T1000 (cell line): ENCODE measurements at regions not wholly inside any gene's neighbourhood (a gene's known extent, or its start where the extent isn't known, plus 50 kb on each side); places are given as distances from the start of the nearest gene placed in this dataset.
"Not testable (repeated sequence)": the region's sequence is repeated elsewhere in the genome, so short reads cannot be mapped to it uniquely, and the experiment has no call there.

ENCODE experiments used
- DNase-seq: peaks from one replicate; lab custom pipeline; 2025; ENCODE audit warnings: mixed read lengths; lab: John Stamatoyannopoulos, UW

DNA sequence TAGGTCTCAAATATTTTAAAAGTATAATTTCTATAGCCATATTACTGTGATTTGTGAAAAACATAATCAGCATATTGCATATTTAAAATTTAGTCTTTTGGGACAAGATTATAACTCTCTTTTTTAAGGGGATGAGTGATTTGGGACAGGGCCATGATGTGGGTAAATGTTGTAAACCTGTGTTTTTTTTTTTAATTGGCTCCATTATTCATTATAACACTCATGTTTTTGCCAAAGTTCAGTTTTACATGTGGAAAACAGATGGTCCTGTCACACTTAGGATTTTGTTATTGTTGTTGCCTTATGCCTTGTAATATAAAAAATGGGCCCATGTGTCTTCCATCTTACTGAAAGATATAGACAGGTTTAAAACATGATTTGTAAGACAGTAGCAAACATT lies 1413.5 kb upstream of the RAG2 start:
- DNase-seq, result no peak

DNA sequence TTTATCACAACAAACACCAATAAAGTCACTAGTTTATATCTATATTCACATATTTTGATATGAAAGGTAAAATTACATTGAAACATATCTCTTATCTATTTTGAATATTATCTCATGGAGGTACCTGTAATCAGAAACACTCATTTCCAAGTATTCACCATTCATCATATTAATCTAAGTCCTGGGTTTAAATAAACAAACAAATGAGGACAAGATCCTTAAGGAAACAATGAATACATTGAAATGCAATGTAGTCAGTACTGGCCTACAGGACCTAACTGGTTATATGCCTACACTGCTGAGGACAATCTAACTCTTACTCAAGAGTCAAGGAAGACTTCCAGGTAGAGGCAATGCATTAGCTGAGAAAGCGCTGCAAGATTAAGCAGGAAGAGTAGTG lies 1411.9 kb upstream of the RAG2 start:
- DNase-seq, result no peak

DNA sequence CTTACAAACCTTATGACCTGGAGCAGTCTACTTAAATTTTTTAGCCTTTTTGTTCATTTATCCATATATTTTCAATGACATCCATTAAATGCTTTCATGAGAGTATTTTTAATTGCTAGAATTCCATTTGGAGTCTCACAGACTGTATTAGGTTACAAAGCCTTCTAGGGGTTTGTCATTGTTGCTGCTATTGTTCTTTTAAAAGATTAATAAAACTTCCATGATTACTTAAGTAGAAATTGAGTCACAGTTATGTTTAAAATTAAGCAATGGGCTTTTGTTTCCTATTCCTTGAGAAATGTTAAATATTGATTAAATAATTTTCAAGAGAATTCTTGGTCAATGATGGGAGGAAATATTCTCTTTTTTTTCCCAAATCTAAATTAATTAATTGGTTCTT lies 1408.4 kb upstream of the RAG2 start:
- no peak for DNase-seq

DNA sequence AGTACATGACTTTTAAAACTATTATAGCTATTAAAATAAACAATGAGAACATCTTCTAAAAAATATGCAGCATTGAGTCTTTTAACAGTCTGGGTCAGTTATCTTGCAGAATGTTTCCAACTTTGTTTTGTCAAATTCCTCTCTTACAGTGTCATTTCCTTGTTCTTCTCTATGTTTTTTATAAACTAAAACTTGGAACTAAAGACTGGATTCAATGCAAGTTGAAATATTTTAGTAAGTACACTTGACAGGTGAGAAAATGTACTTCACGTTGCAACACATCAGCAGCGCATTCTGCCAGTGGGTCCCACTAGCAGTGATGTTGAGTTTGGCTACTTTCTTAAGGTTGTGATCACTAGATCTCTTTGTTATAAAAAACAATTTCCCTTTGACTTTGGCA lies 1407.6 kb upstream of the RAG2 start:
- no peak for DNase-seq

DNA sequence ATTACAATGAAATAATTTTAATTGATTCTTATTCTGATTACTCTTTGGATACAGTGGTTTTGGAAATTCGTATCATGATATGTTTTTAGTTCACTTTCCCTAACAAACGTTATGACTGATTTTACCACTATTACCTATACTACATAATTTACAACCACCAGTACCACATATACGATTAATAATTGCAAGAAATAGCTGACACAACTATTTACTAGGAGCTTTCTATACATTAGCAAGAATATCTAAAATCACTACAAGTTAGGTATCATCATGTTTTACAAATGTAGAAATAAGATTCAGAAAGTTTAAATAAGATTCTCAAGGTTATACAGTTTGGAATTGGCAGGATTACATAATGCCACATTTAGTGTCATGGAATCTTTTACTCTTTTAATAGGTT lies 1401.1 kb upstream of the RAG2 start:
- no peak for DNase-seq

DNA sequence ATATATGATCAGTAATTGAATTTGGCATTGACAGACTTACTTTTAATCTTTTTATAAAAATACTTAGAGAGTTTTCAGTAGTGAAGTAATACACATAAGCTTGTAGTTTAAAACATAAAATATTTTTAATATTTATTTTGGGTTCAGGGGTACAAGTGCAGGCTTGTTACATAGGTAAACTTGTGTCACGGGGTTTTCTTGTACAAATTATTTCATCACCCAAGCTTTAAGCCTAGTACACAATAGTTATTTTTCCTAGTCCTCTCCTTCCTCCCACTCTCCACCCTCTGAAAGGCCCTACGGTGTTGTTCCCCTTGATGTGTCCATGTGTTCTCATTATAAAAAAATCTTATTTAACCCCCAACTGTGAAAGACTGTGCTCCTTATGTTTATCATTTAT lies 1397.8 kb upstream of the RAG2 start:
- DNase-seq, result no peak

DNA sequence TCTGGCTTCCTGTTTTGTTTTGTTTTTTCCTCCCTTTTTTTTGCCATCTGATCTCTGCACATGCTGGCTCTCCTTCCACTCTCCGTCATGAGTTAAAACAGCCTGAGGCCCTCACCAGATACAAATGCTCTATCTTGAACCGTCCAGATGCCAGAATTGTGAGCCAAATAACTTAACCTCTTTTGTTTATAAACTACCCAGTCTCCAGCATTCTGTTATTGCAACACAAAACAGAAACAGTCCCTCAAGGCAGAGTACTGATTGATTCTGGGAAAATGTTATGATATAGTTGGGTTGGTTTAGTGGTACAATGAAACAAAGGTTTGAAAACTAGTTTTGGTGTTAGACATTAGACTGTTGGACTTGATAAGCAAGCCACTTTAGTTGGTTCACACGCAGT lies 1390.0 kb upstream of the RAG2 start:
- DNase-seq, result no peak

DNA sequence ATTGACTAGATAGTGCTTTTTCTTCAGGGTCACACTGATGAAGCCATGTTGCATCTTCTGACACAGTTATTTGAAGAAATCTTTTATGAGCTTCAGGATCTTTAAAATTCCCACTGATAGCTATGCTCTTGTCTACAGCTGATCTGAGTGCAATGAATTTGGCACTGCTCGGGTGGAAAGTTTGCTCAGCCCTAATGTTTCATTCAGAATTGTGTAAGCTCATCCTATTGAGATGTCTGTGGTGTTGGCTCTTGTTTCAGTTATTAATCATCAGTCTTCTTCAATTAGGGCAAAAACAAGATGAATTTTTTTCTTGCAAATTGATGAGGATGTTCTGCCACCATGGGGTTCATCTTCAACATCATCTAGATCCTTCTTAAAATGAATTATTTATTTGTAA lies 1387.0 kb upstream of the RAG2 start:
- no peak for DNase-seq

DNA sequence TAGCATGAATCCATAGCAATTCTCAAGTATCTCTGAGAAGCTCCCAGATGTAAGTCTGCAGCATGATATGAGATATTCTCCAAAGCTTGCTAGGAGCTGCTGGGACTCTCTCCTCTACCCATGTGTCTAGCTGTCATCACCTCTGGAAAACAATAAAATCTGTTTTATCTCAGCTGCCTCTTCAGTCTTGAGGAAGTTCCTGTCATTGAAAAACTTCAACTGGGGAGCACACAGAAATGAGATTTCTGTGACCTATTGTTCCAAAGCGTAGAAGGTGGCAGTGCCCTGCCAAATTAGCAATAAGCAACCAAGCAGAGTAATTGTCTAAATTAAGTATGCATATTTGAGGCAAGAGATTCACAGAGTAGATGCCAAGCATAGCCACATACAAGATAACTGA lies 1380.6 kb upstream of the RAG2 start:
- DNase-seq, result no peak

DNA sequence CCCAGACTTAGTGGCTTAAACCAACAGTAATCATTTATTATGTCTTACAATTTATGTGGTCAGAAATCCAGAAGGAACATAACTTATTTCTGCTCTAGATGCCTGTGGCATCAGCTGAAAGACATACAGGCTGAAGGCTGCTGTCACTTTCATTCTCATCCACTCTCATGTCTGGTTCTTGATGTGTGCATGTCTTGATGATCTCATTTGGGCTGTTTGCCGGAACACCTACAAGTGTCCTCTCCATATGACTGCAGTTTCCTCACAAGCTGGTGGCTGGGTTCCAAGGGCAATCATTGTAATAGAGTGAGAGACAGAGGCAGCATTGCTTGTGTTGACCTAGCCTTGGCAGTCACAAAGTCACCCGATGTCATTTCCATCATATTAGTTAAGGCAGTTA lies 1375.9 kb upstream of the RAG2 start:
- DNase-seq, result no peak

DNA sequence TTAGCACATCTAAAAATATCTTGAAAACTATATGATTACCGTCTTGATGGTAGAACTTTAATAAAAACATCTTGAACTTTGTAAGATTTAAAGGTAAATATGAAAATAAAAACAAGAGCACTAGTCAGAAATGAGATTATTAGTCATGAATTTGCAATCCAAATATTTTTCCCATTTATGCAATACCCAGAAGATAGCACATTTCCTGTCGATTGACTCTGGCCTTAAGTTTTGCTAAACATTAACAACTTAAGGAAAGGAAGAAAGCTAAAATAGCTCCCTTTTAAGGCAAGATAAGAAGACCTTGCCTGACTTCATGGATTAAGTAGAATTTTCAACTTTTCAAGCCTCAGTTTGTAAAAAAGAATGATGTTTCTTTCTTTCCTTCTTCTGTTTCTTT lies 1374.7 kb upstream of the RAG2 start:
- no peak for DNase-seq

DNA sequence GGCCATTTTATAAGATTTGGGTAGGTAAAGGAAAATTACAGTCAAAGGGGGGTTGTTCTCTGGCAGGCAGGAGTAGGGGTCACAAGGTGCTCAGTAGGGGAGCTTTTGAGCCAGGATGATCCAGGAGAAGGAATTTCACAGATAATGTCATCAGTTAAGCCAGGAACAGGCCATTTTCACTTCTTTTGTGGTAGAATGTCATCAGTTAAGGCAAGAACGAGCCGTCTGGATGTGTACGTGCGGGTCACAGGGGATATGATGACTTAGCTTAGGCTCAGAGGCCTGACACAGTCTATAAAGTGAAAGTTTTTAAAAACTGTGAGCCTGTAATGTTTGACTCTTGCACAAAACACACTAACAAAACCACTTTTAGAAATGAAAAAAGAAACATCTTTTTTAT lies 1371.3 kb upstream of the RAG2 start:
- not testable (repeated sequence) for DNase-seq

DNA sequence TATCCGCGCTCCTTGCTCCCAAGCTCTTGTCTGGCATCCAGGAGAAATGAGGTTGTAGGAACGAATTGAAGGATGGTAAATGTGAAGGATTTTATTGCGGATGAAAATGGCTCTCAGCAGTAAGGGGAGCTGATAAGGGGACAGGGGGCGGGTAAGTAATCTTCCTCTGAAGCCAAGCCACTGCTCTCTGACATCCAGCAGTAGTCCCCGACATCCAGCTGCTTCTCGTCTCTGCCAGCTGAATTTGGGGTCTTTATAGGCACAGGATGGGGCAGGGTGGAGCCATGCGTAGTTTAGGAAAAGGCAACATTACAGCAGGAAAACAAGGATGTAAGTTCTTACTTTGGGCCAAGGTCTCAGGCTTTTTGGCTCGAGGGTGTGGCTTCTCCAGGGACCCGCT lies 1370.1 kb upstream of the RAG2 start:
- no peak for DNase-seq

DNA sequence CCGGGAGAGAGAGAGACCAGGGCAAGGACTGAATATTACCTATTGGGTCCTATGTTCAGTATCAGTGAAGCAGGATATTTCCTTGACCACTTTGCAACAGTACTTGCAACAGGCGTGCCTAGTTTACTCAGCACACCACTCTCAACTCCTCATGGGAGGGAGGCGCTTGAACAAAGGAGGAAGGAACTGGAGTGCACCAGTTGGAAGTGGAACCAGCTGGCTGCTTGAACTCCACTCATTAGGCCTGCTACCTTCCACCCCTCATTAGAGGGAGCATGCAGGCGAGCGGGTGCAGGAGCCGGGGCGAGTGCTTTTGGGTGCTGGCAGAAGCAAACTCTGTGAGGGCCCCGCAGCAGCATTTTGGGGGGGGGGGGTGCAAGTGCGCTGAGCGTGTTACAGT lies 1369.6 kb upstream of the RAG2 start:
- no peak for DNase-seq

DNA sequence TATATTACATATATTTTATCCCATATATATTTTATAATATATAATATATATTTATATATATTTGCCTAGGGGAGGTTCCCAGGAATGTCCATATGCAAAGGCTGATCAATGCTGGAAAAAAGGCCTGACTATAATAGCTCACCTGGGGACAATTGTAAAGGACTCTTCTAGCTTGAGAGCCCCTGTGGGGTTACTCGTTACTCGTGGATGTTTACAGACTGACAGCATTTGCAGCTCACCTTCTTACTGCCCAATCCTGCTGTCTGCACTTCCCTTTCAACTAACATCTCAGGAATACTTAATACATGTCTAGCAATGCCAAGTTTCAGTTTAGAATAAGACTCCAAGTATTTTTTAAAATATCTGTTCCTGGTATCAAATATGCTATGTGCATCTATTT lies 1365.4 kb upstream of the RAG2 start:
- no peak for DNase-seq

DNA sequence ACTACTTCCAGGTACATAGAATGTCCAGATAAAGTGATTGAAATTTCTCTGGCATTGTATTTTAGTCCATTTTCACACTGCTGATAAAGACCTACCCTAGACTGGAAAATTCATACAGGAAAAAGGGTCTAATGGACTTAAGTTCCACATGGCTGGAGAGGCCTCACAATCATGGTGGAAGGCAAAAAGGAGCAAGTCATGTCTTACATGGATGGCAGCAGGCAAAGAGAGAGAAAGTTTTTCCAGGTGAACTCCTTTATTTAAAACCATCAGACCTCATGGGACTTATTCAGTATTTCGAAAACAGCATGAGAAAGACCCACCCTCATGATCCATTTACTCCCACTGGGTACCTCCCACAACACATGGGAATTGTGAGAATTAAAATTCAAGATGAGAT lies 1359.7 kb upstream of the RAG2 start:
- no peak for DNase-seq

DNA sequence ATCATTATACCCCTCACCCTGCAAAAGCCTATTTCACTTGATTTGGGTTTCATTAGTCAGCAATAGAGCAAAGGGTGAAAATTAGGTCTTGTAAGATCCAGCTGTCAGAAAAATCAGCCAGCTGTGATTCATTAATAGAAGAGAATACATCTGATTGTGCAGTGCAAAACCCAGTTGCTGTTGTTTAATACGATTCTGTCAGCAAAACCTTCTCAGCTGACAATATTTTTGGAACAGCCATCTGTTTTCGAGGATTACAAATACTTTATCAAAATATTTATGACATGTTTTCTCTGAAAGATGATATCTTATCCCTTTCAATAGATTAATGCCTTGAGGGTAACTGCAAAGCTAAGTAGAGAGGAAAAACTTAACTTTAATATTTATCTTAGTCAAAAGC lies 1354.0 kb upstream of the RAG2 start:
- DNase-seq, result no peak

DNA sequence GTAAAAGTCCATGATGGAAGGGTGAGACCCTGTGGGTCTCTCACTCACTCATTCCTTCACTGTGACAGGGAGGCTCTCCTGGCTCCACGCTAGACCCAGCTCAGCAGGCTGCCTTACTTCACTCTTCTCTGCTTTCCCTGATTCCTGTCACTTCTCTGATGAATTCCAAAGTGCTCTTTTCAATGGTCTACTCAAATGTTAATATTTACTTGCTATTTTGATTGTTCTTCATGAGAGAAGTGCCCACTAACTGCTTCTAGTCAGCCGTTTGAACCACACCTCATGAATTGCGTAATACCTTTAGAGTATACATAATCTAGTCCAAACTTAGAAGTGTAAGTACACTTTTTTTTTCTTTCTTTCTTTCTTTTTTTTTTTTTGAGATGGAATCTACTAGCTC lies 1350.2 kb upstream of the RAG2 start:
- no peak for DNase-seq

DNA sequence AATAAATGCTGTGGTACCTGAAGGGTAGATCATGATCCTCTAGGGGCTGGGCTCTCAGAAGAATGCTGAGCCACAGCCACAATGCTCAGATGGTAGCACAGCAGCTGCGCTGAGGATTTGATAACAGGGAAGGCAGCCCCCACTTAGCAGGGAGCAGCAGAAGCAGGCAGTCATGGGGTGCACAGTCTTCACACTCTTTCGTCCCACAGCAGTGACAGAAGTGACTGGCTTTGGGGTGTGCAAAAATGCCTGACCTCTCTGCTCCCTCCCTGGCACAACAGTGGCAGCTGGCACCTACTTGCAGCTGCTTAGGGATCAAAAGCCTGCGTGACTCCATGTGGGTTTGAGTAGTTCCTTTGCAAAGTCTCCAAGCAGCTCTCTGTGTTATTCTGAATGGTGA lies 1349.8 kb upstream of the RAG2 start:
- no peak for DNase-seq

DNA sequence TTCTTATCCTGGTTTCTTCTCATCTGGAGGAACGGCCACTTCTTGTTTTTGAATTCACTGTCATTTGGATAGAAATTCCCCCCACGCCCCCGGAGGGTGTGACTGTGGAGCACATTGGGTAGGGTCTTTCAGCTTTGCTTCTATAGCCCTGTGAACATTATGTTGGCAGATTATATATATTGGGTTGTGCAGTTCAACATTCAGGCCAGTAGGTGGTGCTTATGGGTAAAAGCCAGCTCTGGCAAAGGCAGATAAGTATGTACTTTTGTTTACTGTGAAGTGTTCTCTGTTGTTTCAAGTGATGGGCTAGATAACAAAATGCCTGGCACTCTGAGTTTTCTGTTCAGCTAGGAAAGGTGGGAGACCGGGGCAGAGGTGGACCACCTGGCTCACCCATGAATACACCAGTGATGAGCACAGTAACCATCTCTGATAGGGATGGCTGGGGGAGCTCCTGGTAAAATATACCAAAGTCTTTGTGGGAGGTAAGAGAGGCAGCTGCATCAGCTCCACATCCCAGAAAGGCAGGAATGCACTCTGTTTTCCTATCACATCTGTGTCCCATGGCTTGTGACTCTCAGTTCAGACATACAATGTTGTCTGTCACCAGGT lies 1348.2 kb upstream of the RAG2 start:
- no peak for DNase-seq

DNA sequence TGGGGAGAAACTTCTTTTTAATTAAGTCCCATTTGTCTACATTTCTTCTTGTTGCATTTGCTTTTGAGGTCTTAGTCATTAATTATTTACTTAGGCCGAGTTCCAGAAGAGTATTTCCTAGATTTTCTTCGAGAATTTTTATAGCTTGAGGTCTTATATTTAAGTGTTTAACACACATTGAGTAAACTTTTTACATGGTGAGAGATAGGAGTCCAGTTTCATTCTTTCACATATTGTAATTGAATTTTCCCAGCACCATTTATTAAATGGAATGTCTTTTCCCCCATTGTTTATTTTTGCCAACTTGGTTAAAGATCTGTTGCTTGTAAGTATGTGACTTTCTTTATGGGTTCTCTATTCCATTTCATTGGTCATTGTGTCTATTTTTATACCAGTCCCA lies 1344.0 kb upstream of the RAG2 start:
- DNase-seq, result no peak

DNA sequence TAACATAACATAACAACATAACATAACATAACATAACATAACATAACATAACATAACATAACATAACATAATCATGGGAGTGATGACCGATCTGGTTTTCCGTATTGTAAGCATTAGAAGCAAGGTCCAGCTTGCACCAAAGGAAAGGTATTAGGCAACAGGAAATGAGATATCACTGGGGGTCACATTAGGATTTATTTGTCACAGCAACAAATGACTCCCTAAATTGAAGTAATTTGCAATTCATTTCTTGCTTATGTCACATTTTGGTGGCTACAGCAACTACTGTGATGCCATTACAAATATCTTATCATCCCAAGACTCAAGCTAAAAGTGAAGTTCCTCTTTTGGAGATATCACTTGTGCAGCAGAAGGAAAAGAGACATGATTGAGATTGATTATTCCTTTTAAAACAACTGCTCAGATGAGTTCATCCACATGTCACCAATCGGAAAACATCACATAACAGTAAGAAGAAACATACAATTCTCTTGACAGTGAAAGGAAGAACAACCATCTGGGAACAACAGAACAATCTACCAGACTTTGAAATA lies 1331.1 kb upstream of the RAG2 start:
- DNase-seq, result no peak

DNA sequence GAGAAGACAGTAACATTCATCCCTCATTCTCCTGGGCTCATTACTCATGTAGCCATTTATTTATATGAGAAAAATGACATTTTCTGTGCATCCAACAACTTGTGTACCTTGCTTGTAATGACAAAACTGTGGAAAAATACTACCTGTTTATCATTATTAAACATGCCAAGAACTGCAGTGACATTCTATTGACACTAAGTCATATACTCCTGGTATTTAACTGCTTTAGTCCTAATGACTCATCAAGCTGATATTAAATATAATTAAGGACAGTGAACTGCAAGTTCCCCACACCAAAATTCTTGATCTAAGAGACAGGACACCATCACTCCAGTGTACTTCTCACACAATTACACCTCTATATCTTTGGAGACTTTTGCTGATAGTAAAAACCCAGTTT lies 1328.7 kb upstream of the RAG2 start:
- no peak for DNase-seq

DNA sequence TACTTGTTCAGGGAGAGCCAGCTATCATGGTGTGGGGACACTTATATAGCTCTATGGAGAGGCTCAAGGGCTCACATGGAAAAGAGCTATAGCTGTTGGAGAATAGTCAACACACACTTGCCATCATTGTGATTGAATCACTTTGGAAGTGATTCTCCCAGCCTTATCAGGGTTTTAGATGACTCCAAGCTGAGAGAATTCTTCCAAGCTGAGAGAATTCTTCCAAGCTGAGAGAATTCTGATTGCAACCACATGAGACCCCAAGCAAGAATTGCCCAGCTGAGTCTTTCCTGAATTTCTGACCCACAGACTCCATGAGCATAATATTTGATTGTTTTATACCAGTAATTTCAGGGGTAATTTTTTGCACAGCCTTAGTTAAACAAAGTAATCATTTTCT lies 1318.3 kb upstream of the RAG2 start:
- DNase-seq, result no peak

DNA sequence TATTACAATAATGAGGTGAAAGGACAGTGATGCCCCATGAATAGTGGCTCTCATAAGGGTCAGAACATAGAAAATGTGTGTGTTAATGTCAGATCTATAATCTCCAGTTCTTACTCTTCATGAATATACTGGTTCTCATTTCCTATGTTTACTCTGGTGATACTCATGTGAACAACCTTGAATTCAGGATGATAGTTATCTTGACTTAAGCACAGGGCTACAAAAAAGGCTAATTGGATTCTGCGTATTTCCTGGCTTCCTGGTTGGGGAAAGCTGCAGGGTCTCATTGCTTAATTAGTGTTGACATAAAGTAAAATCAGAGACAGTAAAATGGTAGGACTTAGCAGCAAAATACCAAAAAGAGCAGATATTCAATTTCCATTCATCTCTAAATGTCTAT lies 1316.8 kb upstream of the RAG2 start:
- DNase-seq, result no peak
